B cell (primary cell): ENCODE measurements at regions not wholly inside any gene's neighbourhood (a gene's known extent, or its start where the extent isn't known, plus 50 kb on each side); places are given as distances from the start of the nearest gene placed in this dataset.

Experiments used
- ATAC-seq: fragments of 200-7000 bp; cut with Tn5 transposase; one replicate; pipeline ENCODE4 v1.10.0; 2021; ENCODE audit warnings: low read depth, mild to moderate bottlenecking, moderate number of reproducible peaks, moderate library complexity
- CTCF ChIA-PET: fragments of 350-600 bp; sonication (Branson Sonifier 250); formaldehyde crosslinking; loops from one replicate; lab custom pipeline; 2021; ENCODE audit warnings: antibody characterized with exemption, inconsistent platforms; lab: Charles Lee
- POLR2A ChIA-PET: fragments of 350-600 bp; sonication (Branson Sonifier 250); formaldehyde crosslinking; loops from one replicate; lab custom pipeline; 2021; ENCODE audit warnings: antibody characterized with exemption; lab: Charles Lee
- DNase-seq: peaks from one replicate; pipeline ENCODE4 v3.0.0; 2013
- H2AFZ ChIP-seq: 2 replicates; pipeline ENCODE4 v1.6.1; 2012; ENCODE audit warnings: mild to moderate bottlenecking, low read depth, low read length; ENCODE audit not compliant: insufficient read depth, poor library complexity, severe bottlenecking
- H3K27ac ChIP-seq, 2 donors: 1 replicate in 1 of 2; 2 replicates in 1 of 2; pipeline ENCODE4 v1.5.1; 2012 to 2013; ENCODE audit warnings: low read length in 2 of 2, mild to moderate bottlenecking in 2 of 2, moderate library complexity in 1 of 2
- H3K27me3 ChIP-seq, 4 experiments: fragments of 200-600 bp in 1 of 4; sonication (generic) in 1 of 4; replicated peaks in 1 of 4; 1 replicate in 2 of 4; 2 replicates in 2 of 4; pipeline versions ENCODE4 v1.6.1 to v1.7.0; 2013 to 2016; ENCODE audit warnings: low read length in 3 of 4, mild to moderate bottlenecking in 2 of 4, mixed read lengths in 1 of 4, moderate library complexity in 1 of 4; ENCODE audit not compliant: insufficient read depth in 4 of 4, control insufficient read depth in 3 of 4; ENCODE audit errors: control extremely low read depth in 1 of 4
- H3K36me3 ChIP-seq, 2 experiments: replicated peaks in 1 of 2; 1 replicate in 1 of 2; 2 replicates in 1 of 2; pipeline versions ENCODE4 v1.6.1 to v1.7.1; 2013; ENCODE audit warnings: low read length in 1 of 2; ENCODE audit not compliant: insufficient read depth in 2 of 2, control insufficient read depth in 1 of 2; ENCODE audit errors: control extremely low read depth in 1 of 2, extremely low read depth in 1 of 2
- H3K4me1 ChIP-seq, 2 donors: fragments of 200-600 bp in 1 of 2; sonication (generic) in 1 of 2; 1 replicate in 1 of 2; 2 replicates in 1 of 2; pipeline versions ENCODE4 v1.5.1 to v1.6.1; 2013 to 2017; ENCODE audit warnings: low read length in 2 of 2; ENCODE audit not compliant: control insufficient read depth in 2 of 2, insufficient read depth in 2 of 2
- H3K4me2 ChIP-seq: replicated peaks from 2 replicates; pipeline ENCODE3; 2012; ENCODE audit warnings: mild to moderate bottlenecking, low read depth, low read length; ENCODE audit not compliant: poor library complexity, severe bottlenecking
- H3K4me3 ChIP-seq, 5 experiments: fragments of 200-600 bp in 1 of 5; sonication (generic) in 1 of 5; 1 replicate in 3 of 5; 2 replicates in 2 of 5; pipeline versions ENCODE4 v1.5.1 to v1.7.0; 2011 to 2016; ENCODE audit warnings: low read length in 4 of 5, mild to moderate bottlenecking in 4 of 5, low read depth in 2 of 5, control low read depth in 1 of 5, moderate library complexity in 1 of 5; ENCODE audit not compliant: insufficient read depth in 1 of 5; ENCODE audit errors: control extremely low read depth in 1 of 5, extremely low read depth in 1 of 5
- H3K79me2 ChIP-seq: fragments of 200-600 bp; sonication (generic); one replicate; pipeline ENCODE4 v1.6.0; 2016; ENCODE audit warnings: low read length; ENCODE audit not compliant: control insufficient read depth, insufficient read depth
- H3K9ac ChIP-seq: fragments of 200-600 bp; sonication (generic); 2 replicates; pipeline ENCODE4 v1.6.1; 2017; ENCODE audit warnings: mild to moderate bottlenecking, low read length, moderate library complexity
- H3K9me3 ChIP-seq, 3 donors: one replicate each; pipeline versions ENCODE4 v1.6.1 to v1.7.1; 2013; ENCODE audit warnings: low read length in 2 of 3; ENCODE audit not compliant: control insufficient read depth in 2 of 3, insufficient read depth in 1 of 3; ENCODE audit errors: control extremely low read depth in 1 of 3
- H4K20me1 ChIP-seq: 2 replicates; pipeline ENCODE4 v1.6.0; 2012; ENCODE audit warnings: mild to moderate bottlenecking, low read length; ENCODE audit not compliant: insufficient read depth, control insufficient read depth, poor library complexity, severe bottlenecking
- H3K27ac Mint-ChIP-seq: one replicate; pipeline ENCODE4 v1.8.0; 2021; ENCODE audit warnings: mixed read lengths
- H3K27me3 Mint-ChIP-seq: one replicate; pipeline ENCODE4 v1.8.0; 2021; ENCODE audit warnings: mixed read lengths
- H3K4me1 Mint-ChIP-seq: one replicate; pipeline ENCODE4 v1.8.0; 2021; ENCODE audit warnings: mixed read lengths
- H3K4me3 Mint-ChIP-seq: one replicate; pipeline ENCODE4 v1.8.0; 2021; ENCODE audit warnings: mixed read lengths
- H3K9me3 Mint-ChIP-seq: one replicate; pipeline ENCODE4 v1.8.0; 2022; ENCODE audit warnings: mixed read lengths; ENCODE audit not compliant: insufficient read depth
- CTCF ChIP-seq: fragments of 200-600 bp; IDR thresholded peaks from one replicate; pipeline ENCODE4 v1.8.0; 2022; ENCODE audit warnings: antibody characterized with exemption, mild to moderate bottlenecking
- EZH2 ChIP-seq: IDR thresholded peaks from 2 replicates; pipeline ENCODE4 v1.6.1; 2012; ENCODE audit warnings: borderline replicate concordance, low read depth, mild to moderate bottlenecking, moderate library complexity, low read length; ENCODE audit not compliant: insufficient read depth, poor library complexity, severe bottlenecking
- WGBS: methylation state at CpG from one replicate; pipeline ENCODE4 v1.1.5; 2013; ENCODE audit warnings: missing lambda C conversion rate; ENCODE audit not compliant: insufficient coverage; 5-methylcytosine and 5-hydroxymethylcytosine counted together
- intact Hi-C: fragments of 100-400 bp; cut with micrococcal nuclease; formaldehyde crosslinking; loops from one replicate; pipeline ENCODE4 v1.10.0; 2022

GRCh38 chr1:83637009-83637408 lies 361.9 kb downstream of the TTLL7 start:
- peaks cover 2% of the 10 kb centered on the region for H3K4me1 Mint-ChIP-seq
- POLR2A ChIA-PET = no interaction called here

GRCh38 chr1:83632906-83633305 lies 366.0 kb downstream of the TTLL7 start:
- H3K36me3 ChIP-seq = no peaks in the 10 kb centered on the region
- H3K79me2 ChIP-seq = no peaks in the 10 kb centered on the region
- no peak overlapping the region for H3K27ac ChIP-seq
- peaks cover 4% of the 10 kb centered on the region for H3K9me3 Mint-ChIP-seq
- no peaks in the 10 kb centered on the region for H4K20me1 ChIP-seq
- no peaks in the 10 kb centered on the region for H3K4me1 ChIP-seq
- DNase-seq (no peak), ATAC-seq (no peak)
- H3K27me3 Mint-ChIP-seq = no peaks in the 10 kb centered on the region
- TF ChIP-seq EZH2 = no peak
- TF ChIP-seq CTCF = no peak
- H3K9me3 ChIP-seq = no peaks in the 10 kb centered on the region
- no peak overlapping the region for H3K9ac ChIP-seq
- no peaks in the 10 kb centered on the region for H3K4me1 Mint-ChIP-seq
- H3K4me3 Mint-ChIP-seq = no peak overlapping the region
- intact Hi-C loops = no loop called here
- ChIA-PET CTCF (no interaction called here), POLR2A (no interaction called here)
- H3K27ac Mint-ChIP-seq = no peak overlapping the region
- no peak overlapping the region for H3K4me3 ChIP-seq
- WGBS = no CpG with 5 or more reads among the region's 1 CpG
- H3K27me3 ChIP-seq = no peaks in the 10 kb centered on the region
- no peak overlapping the region for H3K4me2 ChIP-seq
- no peak overlapping the region for H2AFZ ChIP-seq

More at GRCh38 chr1:83637009-83637408, 361.9 kb downstream of the TTLL7 start:
- intact Hi-C loops = no loop called here
- H3K27me3 ChIP-seq = no peaks in the 10 kb centered on the region
- ATAC-seq = no peak
- H3K36me3 ChIP-seq = no peaks in the 10 kb centered on the region
- Mint-ChIP-seq H3K9me3 (no peaks in the 10 kb centered on the region), H3K27ac (no peak overlapping the region), H3K27me3 (peaks cover 3% of the 10 kb centered on the region), H3K4me3 (no peak overlapping the region)
- no peaks in the 10 kb centered on the region for H3K9me3 ChIP-seq
- no peak overlapping the region for H2AFZ ChIP-seq
- CTCF ChIA-PET = no interaction called here
- H3K79me2 ChIP-seq = no peaks in the 10 kb centered on the region
- 96% methylated on average over 4 of the region's 5 CpGs for WGBS
- H3K9ac ChIP-seq = no peak overlapping the region
- no peak for DNase-seq
- H3K27ac ChIP-seq = no peak overlapping the region
- H3K4me2 ChIP-seq = no peak overlapping the region
- H3K4me1 ChIP-seq = no peaks in the 10 kb centered on the region
- no peaks in the 10 kb centered on the region for H4K20me1 ChIP-seq
- H3K4me3 ChIP-seq = no peak overlapping the region
- no peak for TF ChIP-seq EZH2
- no peak for TF ChIP-seq CTCF
